ENCODE measurements at regions not wholly inside any gene's neighbourhood (a gene's known extent, or its start where the extent isn't known, plus 50 kb on each side); places are given as distances from the start of the nearest gene placed in this dataset.

DNA sequence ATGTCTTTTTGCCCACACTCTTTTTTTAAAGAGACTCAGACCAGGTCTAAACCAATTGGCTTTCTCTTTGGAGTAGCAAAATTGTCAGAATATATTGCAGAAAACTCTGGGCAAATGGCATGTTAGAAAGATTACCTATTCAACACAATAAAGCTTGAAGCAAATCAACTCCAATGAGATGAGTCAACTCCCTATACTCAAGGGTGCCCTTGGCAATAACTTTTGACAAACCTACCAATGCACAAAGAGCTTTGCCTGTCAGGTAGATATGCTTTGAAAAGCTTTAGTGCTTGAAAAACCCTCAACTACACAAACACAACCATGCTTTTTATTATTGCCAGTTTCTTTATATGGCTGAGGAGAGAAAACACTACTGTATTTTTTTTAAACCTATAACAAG lies 137.7 kb upstream of the GRM7 start:
- Mint-ChIP-seq H3K9me3 (peaks cover 2% of the 10 kb centered on the region), H3K4me3 (no peak overlapping the region), H3K27ac (ENCODE audit: unreplicated experiment) (no peak overlapping the region), H3K4me1 (no peaks in the 10 kb centered on the region), H3K27me3 (ENCODE audit: low read depth) (no peaks in the 10 kb centered on the region), H3K36me3 (ENCODE audit: low read depth) (no peaks in the 10 kb centered on the region)
- no peak for DNase-seq (ENCODE audit: low read depth, low spot score)
- TF ChIP-seq, protein P1, sequence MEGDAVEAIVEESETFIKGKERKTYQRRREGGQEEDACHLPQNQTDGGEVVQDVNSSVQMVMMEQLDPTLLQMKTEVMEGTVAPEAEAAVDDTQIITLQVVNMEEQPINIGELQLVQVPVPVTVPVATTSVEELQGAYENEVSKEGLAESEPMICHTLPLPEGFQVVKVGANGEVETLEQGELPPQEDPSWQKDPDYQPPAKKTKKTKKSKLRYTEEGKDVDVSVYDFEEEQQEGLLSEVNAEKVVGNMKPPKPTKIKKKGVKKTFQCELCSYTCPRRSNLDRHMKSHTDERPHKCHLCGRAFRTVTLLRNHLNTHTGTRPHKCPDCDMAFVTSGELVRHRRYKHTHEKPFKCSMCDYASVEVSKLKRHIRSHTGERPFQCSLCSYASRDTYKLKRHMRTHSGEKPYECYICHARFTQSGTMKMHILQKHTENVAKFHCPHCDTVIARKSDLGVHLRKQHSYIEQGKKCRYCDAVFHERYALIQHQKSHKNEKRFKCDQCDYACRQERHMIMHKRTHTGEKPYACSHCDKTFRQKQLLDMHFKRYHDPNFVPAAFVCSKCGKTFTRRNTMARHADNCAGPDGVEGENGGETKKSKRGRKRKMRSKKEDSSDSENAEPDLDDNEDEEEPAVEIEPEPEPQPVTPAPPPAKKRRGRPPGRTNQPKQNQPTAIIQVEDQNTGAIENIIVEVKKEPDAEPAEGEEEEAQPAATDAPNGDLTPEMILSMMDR (conservative IDR thresholded peaks at IDR 0.05): no peak

GRCh38 chr3:6726811-6727210 lies 134.1 kb upstream of the GRM7 start:
- TF ChIP-seq, protein P1 (conservative IDR thresholded peaks at IDR 0.05): no peak

DNA sequence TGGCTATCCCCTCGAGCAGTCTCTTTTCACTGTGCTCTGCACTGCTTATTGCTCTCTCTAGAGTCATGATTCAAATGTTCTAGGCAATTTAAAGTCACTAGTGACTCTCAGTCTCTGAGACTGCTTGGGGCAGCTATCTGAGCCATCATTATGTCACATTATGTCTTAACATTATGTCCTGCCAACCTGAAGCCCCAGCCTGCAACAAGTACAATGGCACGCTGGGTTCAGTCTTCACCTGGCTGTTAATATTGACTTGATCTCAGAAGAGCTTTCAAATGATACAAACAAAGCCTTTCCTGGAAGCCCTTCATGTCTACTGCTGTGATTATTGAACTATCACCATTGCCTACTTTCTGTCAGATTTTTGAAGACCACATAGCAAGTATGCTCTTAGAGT lies 128.1 kb upstream of the GRM7 start:
- TF ChIP-seq, protein P1 (conservative IDR thresholded peaks at IDR 0.05): no peak
- no peak overlapping the region for H3K27ac Mint-ChIP-seq (ENCODE audit: unreplicated experiment)
- peaks cover 2% of the 10 kb centered on the region for H3K9me3 Mint-ChIP-seq
- no peak overlapping the region for H3K4me3 Mint-ChIP-seq
- no peaks in the 10 kb centered on the region for H3K4me1 Mint-ChIP-seq
- no peaks in the 10 kb centered on the region for H3K36me3 Mint-ChIP-seq (ENCODE audit: low read depth)
- DNase-seq (ENCODE audit: low read depth, low spot score): no peak
- no peaks in the 10 kb centered on the region for H3K27me3 Mint-ChIP-seq (ENCODE audit: low read depth)

More at GRCh38 chr3:6726811-6727210, 134.1 kb upstream of the GRM7 start:
- no peaks in the 10 kb centered on the region for H3K27me3 Mint-ChIP-seq (ENCODE audit: low read depth)
- H3K36me3 Mint-ChIP-seq (ENCODE audit: low read depth): no peaks in the 10 kb centered on the region
- H3K4me3 Mint-ChIP-seq: no peak overlapping the region
- no peaks in the 10 kb centered on the region for H3K4me1 Mint-ChIP-seq
- no peak overlapping the region for H3K27ac Mint-ChIP-seq (ENCODE audit: unreplicated experiment)
- peaks cover 2% of the 10 kb centered on the region for H3K9me3 Mint-ChIP-seq
- no peak for DNase-seq (ENCODE audit: low read depth, low spot score)

GRCh38 chr3:6733699-6734394 lies 127.1 kb upstream of the GRM7 start:
- peaks cover 2% of the 10 kb centered on the region for H3K9me3 Mint-ChIP-seq
- no peak overlapping the region for H3K27ac Mint-ChIP-seq (ENCODE audit: unreplicated experiment)
- no peak for DNase-seq (ENCODE audit: low read depth, low spot score)
- TF ChIP-seq, protein P1 (conservative IDR thresholded peaks at IDR 0.05): no peak
- no peaks in the 10 kb centered on the region for H3K36me3 Mint-ChIP-seq (ENCODE audit: low read depth)
- H3K27me3 Mint-ChIP-seq (ENCODE audit: low read depth): no peaks in the 10 kb centered on the region
- H3K4me1 Mint-ChIP-seq: no peaks in the 10 kb centered on the region
- H3K4me3 Mint-ChIP-seq: no peak overlapping the region

DNA sequence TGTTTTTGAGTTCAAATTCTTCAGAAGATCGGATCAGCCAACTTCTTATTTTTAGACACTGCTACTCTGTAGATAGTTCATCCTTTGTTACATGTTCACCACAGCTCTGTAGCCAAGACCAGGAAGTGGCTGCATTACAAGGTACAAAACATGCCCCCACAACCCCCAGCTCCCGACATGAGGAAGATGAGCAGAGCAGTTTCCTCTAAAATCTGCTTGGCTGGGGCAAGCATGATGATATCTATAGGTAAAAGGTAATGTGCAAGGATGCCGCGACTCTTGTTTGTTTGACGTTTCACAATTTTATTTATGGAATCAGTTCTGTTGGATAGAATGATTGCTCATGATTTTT lies 126.5 kb upstream of the GRM7 start:
- H3K9me3 Mint-ChIP-seq: peaks cover 2% of the 10 kb centered on the region
- TF ChIP-seq, protein P1 (conservative IDR thresholded peaks at IDR 0.05): no peak
- H3K36me3 Mint-ChIP-seq (ENCODE audit: low read depth): no peaks in the 10 kb centered on the region
- no peak for DNase-seq (ENCODE audit: low read depth, low spot score)
- no peak overlapping the region for H3K27ac Mint-ChIP-seq (ENCODE audit: unreplicated experiment)
- no peaks in the 10 kb centered on the region for H3K4me1 Mint-ChIP-seq
- H3K4me3 Mint-ChIP-seq: no peak overlapping the region
- no peaks in the 10 kb centered on the region for H3K27me3 Mint-ChIP-seq (ENCODE audit: low read depth)

Measured in neural crest cell (in vitro differentiated cells).